ENCODE measurements at regions not wholly inside any gene's neighbourhood (a gene's known extent, or its start where the extent isn't known, plus 50 kb on each side); places are given as distances from the start of the nearest gene placed in this dataset.

- no peak for DNase-seq
Measured at GRCh38 chr22:49426098-49426497, 401.6 kb downstream of the BRD1 start.

- no peak for DNase-seq
Measured at GRCh38 chr22:49425356-49425755, 402.3 kb downstream of the BRD1 start.

- no peak for DNase-seq
Measured at GRCh38 chr22:49424893-49425270, 402.8 kb downstream of the BRD1 start.

DNA sequence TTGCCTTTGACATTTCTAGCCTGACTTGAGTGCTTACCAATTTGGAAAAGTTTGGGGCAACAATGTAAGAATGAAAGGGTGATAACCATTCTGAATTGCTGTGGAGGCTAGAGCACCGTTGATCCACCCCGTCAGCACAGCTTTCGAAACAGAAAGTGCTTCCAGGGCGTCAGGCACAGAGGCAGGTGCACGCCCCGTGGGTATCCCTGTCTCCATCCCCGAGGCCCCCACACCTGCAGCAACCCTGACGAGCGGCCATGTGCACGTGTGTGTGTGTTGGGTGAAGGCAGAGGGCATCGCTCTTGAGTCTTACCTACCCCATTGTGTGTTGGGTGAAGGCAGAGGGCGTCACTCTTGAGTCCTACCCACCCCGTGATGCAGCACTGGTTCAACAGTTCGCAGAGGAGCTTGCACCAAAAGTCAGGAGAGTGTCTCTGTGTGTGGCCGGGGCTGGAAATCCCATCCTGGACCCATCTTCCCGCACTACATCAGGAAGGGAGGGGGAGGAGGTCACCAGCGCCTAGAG, 404.5 kb downstream of the BRD1 start:
- no peak for DNase-seq

DNA sequence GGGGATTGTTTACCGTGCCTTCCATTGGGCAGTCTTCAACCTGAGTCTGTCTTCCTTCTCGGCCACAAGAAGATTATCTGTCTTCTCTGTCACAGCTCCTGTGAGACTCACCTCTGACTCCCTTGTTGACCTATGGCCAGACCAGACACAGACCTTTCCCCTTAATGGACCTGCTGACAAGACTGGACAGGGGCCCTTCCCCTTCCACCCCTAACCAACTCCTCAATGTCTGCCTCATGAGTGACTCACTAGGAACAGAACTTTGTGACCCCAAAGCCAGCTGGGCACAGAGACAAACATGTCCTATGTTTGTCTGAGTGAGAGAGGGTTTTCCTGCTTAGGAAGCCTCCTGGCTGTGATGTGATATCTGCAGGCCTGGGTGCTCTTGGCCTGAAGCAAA, 405.0 kb downstream of the BRD1 start:
- DNase-seq: no peak

DNA sequence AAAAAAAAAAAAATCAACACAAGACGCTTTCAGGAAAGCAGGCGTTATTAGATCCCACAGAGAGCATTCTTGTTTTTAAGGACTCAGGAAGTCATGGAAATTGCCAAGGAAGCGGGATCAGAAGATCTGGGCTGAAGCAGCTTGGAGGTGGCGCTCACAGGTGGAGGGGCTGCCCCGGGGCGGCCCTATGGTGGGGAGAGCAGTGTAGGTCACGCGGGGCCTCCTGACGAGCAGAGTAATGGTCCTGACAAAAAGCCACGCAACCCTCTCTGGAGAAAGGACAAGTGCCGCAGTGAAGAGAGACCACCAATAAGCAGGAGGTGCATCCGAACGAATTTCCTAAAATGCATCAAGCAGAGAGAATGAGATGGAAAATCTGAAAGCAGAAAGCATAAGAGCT, 407.0 kb downstream of the BRD1 start:
- no peak for DNase-seq

- DNase-seq: no peak
Measured at GRCh38 chr22:49419661-49420060, 408.0 kb downstream of the BRD1 start.

GRCh38 chr22:49418943-49419342, 408.7 kb downstream of the BRD1 start:
- DNase-seq: no peak

- DNase-seq: no peak
Measured at GRCh38 chr22:49418341-49418894, 409.3 kb downstream of the BRD1 start.

DNA sequence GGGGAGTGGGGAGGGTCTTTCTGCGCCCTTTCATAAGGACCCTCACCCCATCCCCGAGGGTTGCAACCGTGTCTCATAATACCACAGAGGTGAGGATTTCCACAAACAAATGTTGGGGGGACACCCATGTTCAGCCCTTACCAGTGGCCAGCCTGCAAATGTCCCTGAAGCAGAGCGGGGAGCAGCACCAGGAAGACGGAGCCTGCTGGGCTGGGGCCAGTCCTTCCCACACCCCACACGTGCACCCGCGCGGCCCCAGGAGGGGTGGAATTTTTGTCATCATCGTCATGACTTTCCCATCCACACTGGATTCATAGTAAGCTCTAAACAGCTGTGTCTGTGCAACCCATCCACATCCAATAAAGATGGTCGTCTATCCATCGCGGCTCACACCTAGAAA, 409.8 kb downstream of the BRD1 start:
- DNase-seq: no peak

DNA sequence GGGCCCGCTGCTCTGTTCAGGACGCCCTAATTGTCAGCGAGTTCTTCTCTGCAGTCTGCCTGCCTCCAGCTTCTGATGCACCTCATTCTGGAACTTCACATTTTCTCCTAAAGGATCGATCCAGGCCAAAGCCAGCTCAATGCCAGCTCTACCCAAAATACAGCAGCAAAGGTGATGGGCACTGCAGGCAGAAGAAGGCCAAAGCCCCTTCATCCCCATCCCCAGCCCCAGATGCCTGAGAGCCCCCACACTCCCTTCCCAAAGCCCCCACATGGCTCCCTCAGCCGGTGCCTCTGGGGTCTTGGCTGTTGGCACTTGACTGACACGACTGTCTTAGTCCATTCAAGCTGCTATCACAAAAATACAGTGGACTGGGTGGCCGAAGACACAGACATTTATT, 410.3 kb downstream of the BRD1 start:
- no peak for DNase-seq

DNA sequence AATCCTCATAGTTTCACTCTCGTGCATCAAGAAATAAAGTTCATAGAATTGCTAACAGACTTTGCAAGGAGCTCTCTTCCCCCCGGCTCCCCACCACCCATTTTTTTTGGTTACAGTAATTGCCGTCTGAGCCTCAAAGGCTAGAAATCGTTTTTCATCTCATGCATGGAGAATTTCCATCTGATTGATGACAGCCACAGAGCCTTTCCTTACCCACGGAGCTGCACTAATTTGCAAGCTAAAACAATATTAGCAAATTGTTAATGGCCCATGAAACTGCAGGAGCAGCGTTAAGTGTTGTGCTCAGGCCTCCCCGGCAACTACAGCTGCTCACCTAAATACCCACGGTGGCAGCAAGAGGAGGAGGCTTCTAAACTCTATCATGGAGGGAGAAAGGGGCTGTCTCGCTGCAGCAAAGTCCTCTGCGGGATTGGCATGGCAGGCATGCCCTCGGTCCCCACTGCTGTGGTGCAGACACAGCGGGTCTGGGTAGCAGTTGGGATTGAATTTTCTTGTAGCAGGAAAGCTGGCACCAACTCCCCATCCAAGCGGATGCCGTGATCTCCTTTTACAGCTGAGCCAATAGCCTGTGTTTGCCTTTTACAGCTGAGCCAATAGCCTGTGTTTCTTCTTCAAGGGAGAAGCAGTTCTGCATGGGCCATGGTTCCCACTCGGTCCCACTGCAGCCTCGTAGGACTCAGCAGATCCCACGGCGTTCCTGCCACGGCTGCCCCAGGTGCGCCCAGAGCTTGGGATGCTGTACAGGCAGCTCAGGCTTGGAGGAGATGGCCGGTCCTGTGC, 412.3 kb downstream of the BRD1 start:
- no peak for DNase-seq

DNA sequence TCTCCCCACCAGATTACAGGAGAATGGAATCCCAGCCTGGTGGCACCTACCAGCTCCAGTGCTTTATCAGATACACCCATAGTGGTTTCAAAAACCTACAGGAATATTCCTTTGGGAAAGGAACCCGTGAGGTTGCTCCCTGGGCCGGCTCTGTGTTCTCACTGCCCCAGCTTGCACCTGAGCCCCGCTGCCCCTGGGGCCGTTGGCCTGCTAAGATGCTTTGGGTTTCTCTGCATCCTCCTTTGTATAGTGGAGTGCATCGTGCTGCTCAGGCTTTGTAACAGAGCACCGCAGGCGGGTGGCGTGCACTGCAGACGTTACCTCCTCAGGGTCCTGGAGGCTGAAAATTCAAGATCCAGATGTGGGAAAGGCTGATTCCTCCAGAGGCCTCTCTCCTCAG, 414.1 kb downstream of the BRD1 start:
- no peak for DNase-seq

GRCh38 chr22:49413146-49413545, 414.5 kb downstream of the BRD1 start:
- DNase-seq: no peak

DNA sequence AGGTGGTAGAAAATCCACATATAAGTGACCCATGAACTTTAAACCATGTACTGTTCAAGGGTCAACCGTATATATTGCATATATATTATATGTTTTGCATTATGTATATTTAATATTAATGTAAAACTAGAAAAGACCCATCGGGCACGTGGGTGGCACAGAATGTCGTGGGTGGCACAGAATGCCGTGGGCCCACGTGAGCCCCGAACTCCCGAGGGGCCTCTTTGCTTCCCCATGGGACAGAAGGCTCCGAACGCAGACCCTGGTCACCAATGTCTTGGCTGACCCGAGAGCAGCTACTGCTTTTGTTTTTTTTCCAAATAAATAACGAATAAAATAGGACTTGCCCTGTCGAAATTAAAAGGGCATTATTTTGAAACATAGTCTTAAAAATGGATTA, 415.4 kb downstream of the BRD1 start:
- no peak for DNase-seq

- no peak for DNase-seq
Measured at GRCh38 chr22:49411236-49411635, 416.4 kb downstream of the BRD1 start.

- DNase-seq: no peak
Measured at GRCh38 chr22:49408102-49408836, 419.4 kb downstream of the BRD1 start.

DNA sequence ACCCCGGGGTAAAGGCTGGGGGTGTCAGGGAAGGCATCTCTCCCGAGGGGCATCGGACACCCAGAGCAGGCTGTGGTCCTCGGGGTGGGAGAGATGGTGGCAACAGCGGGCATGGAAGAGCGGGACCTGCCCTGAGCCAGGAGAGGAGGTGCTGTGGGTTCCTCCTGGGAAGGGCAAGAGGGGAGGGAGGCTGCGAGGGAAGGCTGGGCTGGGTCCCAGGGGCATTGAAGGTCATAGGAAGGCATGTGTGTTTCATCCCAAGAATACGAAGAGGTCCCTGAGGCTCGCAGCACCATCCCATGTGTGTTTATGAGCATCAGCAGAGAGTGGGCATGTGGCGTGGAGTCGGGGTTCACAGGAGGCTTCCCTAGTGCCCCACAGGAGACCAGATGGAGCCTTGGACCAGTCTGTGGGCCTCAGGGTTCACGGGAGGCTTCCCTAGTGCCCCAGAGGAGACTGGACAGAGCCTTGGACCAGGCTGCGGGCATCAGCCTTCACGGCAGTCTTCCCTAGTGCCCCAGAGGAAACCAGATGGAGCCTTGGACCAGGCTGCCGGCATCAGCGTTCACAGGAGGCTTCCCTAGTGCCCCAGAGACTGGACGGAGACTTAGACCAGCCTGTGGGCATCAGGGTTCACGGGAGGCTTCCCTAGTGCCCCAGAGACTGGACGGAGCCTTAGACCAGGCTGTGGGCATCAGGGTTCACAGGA, 420.6 kb downstream of the BRD1 start:
- DNase-seq: no peak

- DNase-seq: no peak
Measured at GRCh38 chr22:49406047-49406650, 421.5 kb downstream of the BRD1 start.

- DNase-seq: no peak
Measured at GRCh38 chr22:49405590-49405989, 422.1 kb downstream of the BRD1 start.

DNA sequence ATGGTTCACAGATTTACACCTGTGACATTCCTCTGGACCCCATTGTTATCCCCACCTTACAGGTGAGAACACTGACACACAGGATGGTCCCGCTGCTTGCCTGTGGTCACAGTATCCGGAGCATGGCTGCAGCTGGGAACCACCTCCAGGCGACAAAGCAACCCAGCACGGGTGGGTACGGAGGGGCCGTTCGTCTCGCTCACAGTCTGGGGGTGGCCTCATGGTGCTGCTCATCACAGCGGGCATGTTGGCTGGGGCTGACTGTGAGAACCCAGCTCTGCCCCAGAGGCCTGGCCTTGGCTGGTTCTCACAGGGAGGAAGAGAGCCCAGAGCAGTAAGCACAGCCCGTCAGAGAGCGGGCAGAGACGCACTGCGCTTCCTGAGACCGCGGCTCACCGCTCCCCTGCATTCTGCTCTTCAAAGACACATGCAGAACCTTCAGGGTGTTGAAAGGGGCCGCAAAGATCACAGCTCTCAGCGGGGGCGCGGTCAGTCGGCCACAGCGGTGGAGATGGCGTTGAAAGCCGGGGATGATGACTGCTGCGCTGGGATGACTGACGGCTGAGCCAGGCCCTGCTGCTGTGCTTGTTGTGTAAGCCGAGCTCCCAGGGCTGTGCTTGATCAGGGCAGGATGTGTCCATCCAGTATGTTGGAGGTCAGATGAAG, 423.0 kb downstream of the BRD1 start:
- DNase-seq: no peak

- no peak for DNase-seq
Measured at GRCh38 chr22:49404020-49404419, 423.7 kb downstream of the BRD1 start.
